ENCODE measurements at regions not wholly inside any gene's neighbourhood (a gene's known extent, or its start where the extent isn't known, plus 50 kb on each side); places are given as distances from the start of the nearest gene placed in this dataset.

DNA sequence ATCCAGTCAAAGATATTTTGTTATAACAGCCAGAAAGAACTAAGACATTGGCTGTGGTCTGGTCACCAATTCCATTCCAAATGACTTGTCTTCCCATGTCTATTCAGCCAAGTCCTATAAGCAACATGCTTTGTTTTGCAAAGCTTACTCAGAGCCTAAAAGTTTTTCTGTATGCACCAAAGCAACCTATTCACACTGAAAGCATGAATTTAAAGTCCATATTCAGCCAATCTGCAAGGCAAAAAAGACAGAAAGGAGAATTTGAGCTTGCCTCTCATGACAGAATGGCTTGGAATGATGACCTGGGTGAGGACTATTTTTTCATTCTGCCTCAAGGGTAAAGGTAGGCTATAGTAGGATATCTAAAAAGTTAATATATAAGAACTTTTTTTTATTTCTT lies 323.2 kb upstream of the NOCT start:
- TF ChIP-seq EZH2 (IDR thresholded peaks at IDR 0.05; ENCODE audit: insufficient read depth, poor library complexity, severe bottlenecking) (no peak), EZH2phosphoT487 (IDR thresholded peaks at IDR 0.05; ENCODE audit: insufficient read depth, low read depth) (no peak)

Measured in GM23248 (cell line).